GM18502 (cell line): ENCODE measurements at regions not wholly inside any gene's neighbourhood (a gene's known extent, or its start where the extent isn't known, plus 50 kb on each side); places are given as distances from the start of the nearest gene placed in this dataset.
"Not testable (repeated sequence)": the region's sequence is repeated elsewhere in the genome, so short reads cannot be mapped to it uniquely, and the experiment has no call there.

Experiments used
- ATAC-seq: cut with Tn5 transposase; IDR thresholded peaks from one replicate; pipeline ENCODE4 v1.9.1; 2021; ENCODE audit warnings: mild to moderate bottlenecking; ENCODE audit not compliant: unreplicated experiment, poor library complexity

DNA sequence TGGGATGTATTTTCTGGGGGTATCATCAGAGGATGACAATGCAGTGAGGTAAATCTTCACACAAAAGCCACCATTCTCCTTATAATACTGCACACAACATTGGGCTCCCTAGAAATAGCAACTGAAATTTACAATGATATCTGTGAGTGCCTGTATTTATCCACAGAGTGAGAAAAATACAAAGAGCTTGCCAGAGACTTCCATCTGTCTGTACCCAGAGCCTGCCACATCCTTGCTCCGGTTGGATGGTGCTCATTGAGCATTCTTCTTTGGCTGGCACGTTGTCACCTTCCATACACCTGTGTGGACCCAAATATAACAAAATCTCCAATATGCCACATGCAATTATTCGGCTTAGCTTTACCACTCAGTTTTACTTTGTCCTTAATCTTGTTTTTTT lies 189.5 kb upstream of the UFM1 start:
- ATAC-seq: no peak

DNA sequence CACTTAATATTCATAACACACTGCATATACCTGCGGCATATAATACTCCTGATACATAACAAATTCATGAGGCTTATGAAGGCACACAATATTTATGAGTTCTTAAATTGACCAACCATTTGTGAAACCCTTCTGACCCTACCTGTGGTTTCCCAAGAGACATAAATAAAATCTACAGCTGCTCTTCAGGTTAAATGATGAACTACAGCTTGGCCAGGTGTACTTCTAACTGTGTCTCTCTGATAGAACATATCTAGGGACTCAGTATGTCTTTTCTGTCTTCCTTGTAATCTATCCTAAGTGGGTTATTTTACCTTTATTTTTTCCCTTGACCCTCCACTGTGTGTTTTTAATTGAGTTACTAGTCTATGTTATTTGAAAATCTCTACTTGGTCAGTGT lies 189.9 kb upstream of the UFM1 start:
- ATAC-seq: no peak

DNA sequence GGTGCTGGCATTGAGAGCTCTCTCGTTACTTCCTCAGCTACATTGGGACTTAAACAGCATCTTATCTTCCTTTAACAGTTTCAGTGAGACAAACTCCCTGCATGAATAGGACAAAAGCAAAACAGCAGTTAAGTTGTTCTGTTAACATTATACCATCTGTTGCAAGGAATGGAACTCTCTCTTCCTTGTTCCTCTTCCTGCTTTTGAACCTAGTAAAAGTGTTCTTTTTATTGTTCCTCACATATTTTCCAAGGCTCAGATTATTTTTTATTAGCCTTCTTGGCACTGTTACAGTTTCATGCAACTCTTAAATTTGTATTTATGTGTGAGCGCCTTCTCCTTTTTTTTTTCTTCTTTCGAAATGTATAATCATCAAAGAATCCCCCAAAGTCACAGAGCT lies 202.6 kb upstream of the UFM1 start:
- ATAC-seq: no peak

DNA sequence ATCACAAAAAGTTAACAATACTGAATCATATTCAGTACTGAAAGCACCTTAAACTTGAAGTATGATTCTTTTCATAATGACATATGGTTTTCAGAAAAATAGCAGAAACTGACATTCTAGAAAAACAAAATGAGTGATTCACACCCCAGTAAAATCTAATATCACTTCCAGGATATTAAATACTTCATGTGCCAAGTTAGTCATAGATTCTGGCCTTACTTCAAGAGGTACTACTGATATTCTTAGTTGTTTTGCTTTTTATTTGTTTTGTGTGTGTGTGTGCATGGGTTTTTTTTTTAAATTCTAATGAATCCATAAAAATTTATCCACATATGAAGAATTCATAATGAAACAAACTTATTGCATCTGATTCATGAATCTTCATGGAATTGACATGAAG lies 207.9 kb upstream of the UFM1 start:
- ATAC-seq: no peak

DNA sequence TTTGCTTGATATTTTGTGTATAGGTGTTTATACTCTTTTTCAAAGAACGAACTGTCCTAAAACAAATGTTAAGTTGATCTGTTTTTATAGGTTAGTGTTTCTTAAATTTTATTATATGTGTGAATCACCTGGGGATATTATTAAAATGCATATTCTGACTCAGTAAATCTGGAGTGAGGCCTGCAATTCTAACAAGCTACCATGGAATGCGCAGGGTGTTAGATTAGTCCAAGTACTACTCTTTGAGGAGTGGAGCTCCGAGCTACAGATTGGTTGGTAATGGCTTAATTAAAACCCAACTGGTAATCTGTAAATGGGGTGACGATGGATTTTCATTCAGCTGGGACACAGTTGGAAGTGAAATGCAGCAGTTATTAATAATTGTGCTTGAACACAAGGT lies 214.1 kb upstream of the UFM1 start:
- ATAC-seq: no peak

DNA sequence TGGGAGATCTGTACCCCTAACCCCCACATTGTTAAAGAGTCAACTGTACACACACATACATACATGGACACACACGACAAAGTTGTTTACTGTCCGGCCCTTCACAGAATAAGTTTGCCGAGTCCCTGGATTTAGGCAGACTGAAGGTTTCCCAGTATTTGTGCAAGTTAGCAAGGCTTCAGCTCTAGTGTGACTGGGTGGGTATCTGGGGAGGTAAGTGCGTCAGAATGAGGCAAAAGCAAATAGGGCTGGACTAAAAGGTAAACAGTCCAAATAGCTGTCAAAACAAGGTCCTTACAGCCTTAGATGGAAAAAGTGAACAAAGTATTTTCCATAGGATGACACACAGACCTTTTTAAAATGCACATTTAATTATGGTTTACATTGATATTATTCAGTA lies 228.4 kb upstream of the UFM1 start:
- ATAC-seq: no peak

DNA sequence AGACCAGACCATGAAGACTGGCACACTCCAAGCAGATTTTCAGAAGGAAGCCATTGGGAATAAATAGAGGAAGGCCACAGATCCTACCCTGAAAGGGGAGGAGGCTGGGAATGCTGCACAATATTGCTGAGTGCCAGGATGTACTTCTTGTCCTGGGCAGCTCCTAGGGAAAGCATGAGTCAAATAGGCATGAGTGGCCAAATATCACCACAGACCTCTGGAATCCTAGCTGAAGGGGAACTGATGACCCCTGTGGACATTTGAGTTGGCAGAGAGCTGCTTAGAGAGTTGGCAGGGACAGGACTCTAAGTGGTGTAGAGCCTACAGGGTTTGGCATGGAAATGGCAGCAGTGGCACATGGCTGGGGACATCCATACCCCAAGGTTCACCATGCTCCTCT lies 234.3 kb upstream of the TRPC4 start:
- no peak for ATAC-seq

DNA sequence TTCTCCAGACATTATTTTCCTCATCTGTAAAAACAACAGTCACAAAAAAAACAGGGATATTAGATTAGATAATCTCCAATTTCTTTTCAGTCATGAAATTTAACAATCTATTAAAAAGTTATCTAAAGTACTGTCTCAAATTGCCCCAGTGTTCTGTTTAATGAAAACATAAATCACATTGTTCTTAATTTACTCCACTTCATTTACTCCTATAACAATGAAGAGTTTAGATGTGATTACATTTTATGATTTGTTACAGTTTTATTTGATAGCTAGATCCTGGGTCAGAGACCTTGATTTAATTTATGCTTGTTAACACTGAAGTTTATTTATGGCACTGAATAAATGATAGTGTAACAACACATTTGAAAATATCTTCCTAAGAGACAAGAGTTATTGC lies 230.2 kb upstream of the TRPC4 start:
- no peak for ATAC-seq

DNA sequence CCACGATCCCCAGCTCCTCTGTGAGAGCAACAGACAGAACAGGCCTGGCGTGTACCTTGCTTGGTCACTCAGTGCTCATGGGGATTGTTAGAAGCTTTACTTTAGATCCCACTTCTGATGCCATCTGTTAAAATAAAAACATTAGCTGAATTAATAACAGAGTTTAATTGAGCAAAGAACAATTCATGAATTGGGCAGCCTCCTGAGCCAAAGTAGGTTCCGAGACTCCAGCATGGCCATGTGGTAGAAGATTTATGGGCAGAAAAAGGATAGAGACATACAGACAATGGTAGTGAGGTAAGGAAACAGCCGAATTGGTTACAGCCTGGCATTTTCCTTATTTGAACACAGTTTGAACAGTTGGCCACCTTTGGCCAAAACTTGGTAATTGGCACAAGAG lies 223.9 kb upstream of the TRPC4 start:
- ATAC-seq: no peak

DNA sequence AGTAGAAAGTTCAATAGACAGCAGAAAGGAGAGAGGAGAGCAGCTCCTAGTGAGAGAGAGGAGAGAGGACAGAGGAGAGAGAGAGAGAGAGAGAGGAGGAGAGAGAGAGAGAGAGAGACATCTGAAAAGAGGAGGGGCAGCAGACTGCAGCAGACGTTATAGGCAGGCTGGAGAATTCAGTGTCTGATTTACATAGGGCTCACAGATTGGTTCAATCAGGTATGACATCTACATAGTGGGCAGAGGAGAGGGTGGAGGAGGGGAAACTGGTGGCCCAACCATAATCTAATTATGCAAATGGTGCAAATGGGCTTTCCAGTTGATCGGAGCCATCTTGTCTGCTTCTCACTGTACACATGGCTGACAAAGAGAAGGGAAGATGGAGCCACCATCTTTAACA lies 221.3 kb upstream of the TRPC4 start:
- no peak for ATAC-seq

DNA sequence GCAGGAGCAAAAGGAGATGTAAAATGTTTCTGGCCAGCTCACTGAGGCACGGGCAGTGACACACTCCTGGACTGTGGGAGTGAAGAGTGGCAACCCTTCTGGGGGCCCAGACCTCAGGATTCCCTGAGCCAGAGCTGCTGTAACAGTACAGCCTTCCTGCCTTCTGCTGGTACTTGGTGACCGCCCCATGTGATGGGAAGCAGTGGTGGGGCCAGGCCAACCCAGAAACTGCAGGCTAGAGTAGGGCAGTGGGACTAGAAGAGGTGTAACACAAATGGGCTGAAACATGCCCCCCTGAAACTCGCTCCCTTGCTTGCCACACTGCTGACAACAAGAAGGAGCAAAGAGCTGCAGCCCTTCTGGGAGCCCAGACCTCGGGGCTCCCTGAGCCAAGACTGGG lies 217.1 kb upstream of the TRPC4 start:
- no peak for ATAC-seq

DNA sequence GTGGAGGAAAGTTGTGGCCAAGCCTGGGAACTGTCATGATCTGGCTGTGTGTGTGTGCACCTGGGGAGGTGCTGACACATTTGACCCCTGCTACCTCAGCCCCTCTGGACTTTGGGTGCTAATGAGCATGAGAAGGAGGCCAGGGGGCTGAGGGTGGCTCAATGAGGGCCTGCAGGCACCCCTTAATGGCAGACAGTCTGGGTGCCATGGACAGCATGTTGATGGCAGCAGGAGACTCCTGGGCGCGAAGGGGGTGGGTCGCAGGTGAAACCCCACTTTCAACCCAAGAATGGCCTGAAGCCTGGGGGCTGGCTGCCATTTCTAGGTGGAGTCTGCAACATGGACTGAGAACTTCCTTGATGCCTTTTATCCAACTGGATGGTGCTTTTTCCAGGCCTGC lies 216.4 kb upstream of the TRPC4 start:
- no peak for ATAC-seq

DNA sequence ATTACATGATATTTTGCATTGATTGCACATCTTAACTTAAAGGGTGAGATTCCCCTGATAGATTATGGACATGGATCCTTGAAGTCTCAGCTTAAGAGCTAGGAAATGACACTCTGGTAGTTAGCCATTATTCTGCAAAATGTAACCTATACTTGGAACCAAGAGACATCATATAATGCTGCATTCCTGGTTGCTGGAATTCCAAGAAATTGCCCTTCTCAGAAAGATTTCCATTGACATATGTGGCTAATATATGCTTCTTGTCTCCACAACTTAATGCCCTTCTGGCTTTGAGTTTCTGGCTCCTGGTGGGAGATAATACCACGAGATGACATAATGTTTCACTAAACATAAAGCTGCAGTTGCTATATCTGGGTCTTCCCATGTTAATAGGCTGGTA lies 204.4 kb upstream of the TRPC4 start:
- no peak for ATAC-seq

DNA sequence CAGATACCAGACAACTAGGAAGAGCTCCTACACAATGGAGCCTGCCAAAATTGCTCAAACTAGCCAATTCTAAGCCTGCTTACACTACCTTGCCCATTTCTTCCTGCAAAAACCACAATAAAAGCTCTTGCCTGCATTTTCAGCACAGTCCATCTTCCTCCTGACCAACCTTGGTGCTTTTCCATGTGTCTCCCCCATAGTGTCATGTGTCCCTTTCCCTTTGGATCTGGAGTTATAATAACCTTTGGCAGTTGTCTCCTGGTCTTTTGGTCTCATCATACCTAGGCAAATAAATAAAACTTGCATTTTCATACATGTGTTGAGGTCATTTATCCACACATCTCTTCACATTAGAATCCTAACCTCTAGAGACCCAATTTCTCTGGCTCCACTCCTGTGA lies 203.1 kb upstream of the TRPC4 start:
- ATAC-seq: no peak

DNA sequence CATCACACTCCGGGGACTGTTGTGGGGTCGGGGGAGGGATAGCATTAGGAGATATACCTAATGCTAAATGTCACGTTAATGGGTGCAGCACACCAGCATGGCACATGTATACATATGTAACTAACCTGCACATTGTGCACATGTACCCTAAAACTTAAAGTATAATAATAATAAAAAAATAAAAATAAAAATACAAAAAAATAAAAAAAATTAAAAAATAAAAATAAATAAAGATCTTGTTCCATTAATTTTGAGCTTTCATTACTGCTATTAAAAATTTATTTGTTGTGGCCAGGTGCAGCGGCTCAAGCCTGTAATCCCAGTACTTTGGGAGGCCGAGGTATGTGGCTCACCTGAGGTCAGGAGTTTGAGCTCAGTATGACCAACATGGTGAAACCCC lies 201.8 kb upstream of the TRPC4 start:
- ATAC-seq: not testable (repeated sequence)

DNA sequence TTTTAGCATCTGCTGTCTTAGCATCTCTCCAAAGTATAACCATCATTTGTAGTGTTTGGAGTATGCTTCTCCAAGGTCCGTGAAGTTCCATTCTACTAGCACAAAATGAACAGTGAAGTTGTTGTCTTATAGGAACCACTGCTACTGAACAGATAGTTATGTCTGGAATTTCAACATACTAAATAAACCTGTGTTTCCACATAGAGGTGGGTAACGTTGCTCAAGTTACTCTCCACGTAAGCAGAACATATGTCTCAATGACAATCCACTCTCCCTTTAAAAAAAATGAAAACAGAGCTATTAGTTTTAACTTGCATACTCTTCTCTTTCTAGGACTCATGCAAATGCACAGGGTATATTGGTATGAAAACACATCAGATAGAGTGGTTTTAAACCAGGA lies 184.3 kb upstream of the TRPC4 start:
- no peak for ATAC-seq

DNA sequence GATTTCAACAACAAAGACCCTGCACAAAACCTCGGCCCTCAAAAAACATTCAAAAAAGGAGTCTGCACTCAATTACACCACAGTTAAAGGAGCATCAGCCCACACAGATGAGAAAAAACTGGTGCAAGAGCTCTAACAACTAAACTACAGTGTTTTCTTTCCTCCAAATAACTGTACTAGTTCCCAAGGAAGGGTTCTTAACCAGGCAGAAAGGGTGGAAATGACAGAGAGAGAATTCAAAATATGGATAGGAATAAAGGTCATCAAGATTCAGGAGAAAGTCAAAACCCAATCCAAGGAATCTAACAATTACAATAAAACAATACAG lies 176.4 kb upstream of the TRPC4 start:
- no peak for ATAC-seq

DNA sequence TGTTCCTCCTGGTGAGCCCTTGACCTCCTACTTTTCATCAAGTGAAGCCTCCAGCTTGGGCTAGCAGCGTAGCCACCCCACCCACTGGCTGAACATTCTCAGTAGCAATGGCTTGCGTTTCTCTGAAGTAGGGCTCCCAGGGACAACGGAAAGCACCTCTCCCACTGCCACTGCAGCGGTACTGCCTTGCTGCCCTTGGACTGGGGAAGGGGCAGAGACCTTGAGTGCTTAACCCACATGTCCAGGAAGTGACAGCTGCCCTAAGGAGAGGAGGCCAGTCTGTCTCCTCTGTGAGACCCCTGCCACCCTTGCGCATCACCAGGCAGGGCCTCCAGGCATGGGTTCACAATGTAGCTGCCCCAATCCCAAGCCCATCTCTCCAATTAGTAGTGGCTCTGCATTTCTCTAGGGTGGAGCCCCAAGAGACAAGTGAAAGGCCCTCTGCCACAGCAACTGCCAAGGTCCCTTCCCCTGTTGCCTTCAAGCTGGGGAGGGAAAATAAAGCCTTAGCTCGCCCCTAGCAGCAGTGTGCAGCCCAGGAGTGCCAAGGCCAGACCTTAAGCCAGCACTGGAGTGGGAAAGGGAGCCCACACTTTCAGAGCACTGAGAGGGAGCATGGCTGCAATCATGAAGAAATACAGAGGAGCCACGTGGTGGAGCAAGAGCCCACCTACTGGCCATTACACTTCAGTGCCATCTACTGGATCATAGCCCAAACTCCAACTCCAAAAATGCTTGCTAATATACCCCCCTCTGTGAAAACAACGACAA lies 175.9 kb upstream of the TRPC4 start:
- ATAC-seq: peak; percentile 83

DNA sequence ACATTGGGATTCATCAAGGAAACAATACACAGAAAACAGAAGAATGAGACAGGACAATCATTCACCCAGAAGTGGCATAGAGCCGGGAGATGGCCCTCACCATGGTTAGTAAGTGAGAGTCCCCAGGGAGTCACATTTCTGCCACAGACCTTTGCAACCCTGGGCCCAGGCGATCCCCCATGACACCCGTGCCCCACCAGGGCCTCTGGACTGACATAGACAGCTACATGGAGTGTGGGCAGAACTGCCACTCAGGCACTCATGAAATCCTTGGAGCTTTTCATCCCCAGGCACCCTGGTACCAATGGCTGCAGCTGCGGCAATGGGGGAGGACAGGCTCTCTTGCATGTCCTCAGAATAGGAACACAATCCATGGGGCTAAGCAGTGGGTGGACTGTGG lies 174.5 kb upstream of the TRPC4 start:
- no peak for ATAC-seq

DNA sequence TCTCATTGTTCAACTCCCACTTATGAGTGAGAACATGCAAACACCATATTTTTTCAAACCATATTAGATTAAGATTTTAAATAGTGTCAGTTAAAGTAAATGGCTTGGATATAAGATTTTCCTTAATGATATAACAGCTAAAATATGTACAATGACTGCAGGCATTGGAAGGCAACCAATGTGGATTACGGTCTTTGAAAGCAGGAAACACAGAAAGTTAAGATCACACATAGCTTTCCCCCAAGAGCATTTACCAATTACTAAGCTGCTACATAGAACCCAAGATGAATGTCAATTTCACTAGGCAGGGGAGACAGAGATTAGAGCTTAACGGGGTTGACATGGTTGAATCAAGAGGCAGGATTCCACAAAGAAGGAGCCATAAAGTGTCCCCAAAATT lies 173.2 kb upstream of the TRPC4 start:
- ATAC-seq: no peak

DNA sequence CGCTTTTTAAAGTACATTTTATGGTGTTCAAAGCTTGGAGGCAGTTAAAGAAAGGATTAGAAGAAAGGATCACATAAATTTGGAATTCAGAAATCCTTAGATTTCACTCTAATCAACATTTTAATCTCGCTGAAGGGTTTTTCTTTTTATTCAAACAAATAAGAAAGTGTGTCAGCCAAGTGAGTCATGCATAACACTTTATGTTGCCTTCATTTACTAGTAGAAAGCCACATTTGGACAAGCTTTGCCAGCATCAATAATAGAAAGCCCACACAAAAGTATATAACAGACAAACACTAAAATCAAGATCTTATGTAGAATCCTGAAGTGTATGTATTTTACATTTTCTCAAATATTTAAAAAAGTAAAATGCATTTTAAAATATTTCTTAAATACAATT lies 154.9 kb upstream of the TRPC4 start:
- no peak for ATAC-seq

DNA sequence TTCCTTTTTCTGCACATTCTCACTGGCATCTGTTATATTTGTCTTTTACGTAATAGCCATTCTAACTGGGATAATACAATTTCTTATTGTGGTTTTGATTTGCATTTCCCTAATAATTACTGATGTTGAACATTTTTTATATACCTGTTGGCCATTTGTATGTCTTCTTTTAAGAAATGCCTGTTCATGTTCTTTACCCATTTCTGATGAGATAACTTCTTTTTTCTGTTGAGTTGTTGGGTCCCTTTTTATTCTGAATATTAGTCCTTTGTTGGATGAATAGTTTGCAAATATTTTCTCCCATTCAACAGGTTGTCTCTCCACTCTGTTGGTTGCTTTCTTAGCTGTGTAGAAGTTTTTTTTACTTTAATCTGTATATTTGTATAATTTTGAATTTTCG lies 147.7 kb upstream of the TRPC4 start:
- ATAC-seq: no peak

DNA sequence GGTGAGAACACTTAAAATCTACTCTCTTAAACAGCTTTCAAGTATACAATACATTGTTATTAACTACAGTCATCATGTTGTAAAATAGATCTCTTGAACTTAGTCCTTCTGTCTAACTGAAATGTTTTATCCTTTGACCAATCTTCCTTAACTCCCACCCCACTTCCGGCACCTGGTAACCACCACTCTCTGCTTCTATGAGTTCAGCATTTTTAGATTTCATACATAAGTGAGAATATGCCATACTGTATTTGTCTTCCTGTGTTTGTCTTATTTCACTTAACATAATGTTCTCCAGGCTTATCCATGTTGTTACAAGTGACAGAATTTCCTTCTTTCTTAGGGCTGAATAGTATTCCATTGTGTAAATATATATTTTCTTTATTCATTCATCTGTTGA lies 144.1 kb upstream of the TRPC4 start:
- no peak for ATAC-seq
